H9 (cell line): ENCODE measurements at regions not wholly inside any gene's neighbourhood (a gene's known extent, or its start where the extent isn't known, plus 50 kb on each side); places are given as distances from the start of the nearest gene placed in this dataset.
A peak's percentile ranks its signal among the peaks of the same experiment; 100 is the strongest.
"Not testable (repeated sequence)": the region's sequence is repeated elsewhere in the genome, so short reads cannot be mapped to it uniquely, and the experiment has no call there.

Experiments used
- DNase-seq: peaks from one replicate; pipeline ENCODE4 v3.0.0-alpha.2; 2017
- H2AFZ ChIP-seq: one replicate; pipeline ENCODE4 v1.6.1; 2013; ENCODE audit warnings: mild to moderate bottlenecking, low read length, control low read depth, moderate library complexity
- H2AK5ac ChIP-seq: 2 replicates; pipeline ENCODE4 v1.6.1; 2013; ENCODE audit warnings: low read length, control low read depth, mixed read lengths; ENCODE audit not compliant: insufficient read length
- H2BK120ac ChIP-seq: one replicate; pipeline ENCODE4 v1.6.1; 2013; ENCODE audit warnings: low read depth, mild to moderate bottlenecking, low read length, control low read depth, inconsistent platforms; ENCODE audit not compliant: poor library complexity, severe bottlenecking
- H2BK12ac ChIP-seq: 2 replicates; pipeline ENCODE4 v1.6.1; 2013; ENCODE audit warnings: low read length, control low read depth, mixed read lengths, low read depth; ENCODE audit not compliant: insufficient read length
- H2BK15ac ChIP-seq: 2 replicates; pipeline ENCODE4 v1.6.1; 2013; ENCODE audit warnings: low read depth, low read length, control low read depth
- H2BK20ac ChIP-seq: one replicate; pipeline ENCODE4 v1.6.1; 2013; ENCODE audit warnings: low read depth, mild to moderate bottlenecking, low read length, control low read depth, inconsistent platforms; ENCODE audit not compliant: poor library complexity, severe bottlenecking
- H2BK5ac ChIP-seq: 2 replicates; pipeline ENCODE4 v1.6.1; 2013; ENCODE audit warnings: low read length, control low read depth, mixed read lengths; ENCODE audit not compliant: insufficient read length
- H3K14ac ChIP-seq: 2 replicates; pipeline ENCODE4 v1.6.1; 2013; ENCODE audit warnings: low read length, control low read depth; ENCODE audit not compliant: insufficient read depth
- H3K18ac ChIP-seq: 2 replicates; pipeline ENCODE4 v1.6.1; 2013; ENCODE audit warnings: low read depth, mild to moderate bottlenecking, mixed read lengths, low read length, control low read depth; ENCODE audit not compliant: insufficient read length
- H3K23ac ChIP-seq: 2 replicates; pipeline ENCODE4 v1.6.1; 2013; ENCODE audit warnings: low read length, control low read depth, mixed read lengths, low read depth; ENCODE audit not compliant: insufficient read length
- H3K23me2 ChIP-seq: 2 replicates; pipeline ENCODE4 v1.6.1; 2013; ENCODE audit warnings: low read depth, mild to moderate bottlenecking, mixed read lengths, low read length, control low read depth; ENCODE audit not compliant: insufficient read length, poor library complexity, severe bottlenecking
- H3K27ac ChIP-seq: 2 replicates; pipeline ENCODE4 v1.5.1; 2013; ENCODE audit warnings: low read length, control low read depth, mixed read lengths, low read depth; ENCODE audit not compliant: insufficient read length
- H3K27me3 ChIP-seq: 2 replicates; pipeline ENCODE4 v1.6.1; 2013; ENCODE audit warnings: low read length, control low read depth, inconsistent platforms; ENCODE audit not compliant: insufficient read depth
- H3K4ac ChIP-seq: 2 replicates; pipeline ENCODE4 v1.6.1; 2013; ENCODE audit warnings: low read depth, mild to moderate bottlenecking, control low read depth, inconsistent platforms, low read length, moderate library complexity
- H3K4me1 ChIP-seq: 2 replicates; pipeline ENCODE4 v1.6.1; 2013; ENCODE audit warnings: low read length, control low read depth, inconsistent platforms; ENCODE audit not compliant: insufficient read depth
- H3K4me2 ChIP-seq: 2 replicates; pipeline ENCODE4 v1.6.1; 2013; ENCODE audit warnings: low read length, control low read depth, mixed read lengths; ENCODE audit not compliant: insufficient read length, insufficient read depth
- H3K56ac ChIP-seq: 2 replicates; pipeline ENCODE4 v1.6.1; 2013; ENCODE audit warnings: low read depth, mild to moderate bottlenecking, mixed read lengths, low read length, control low read depth; ENCODE audit not compliant: insufficient read length
- H3K79me1 ChIP-seq: 2 replicates; pipeline ENCODE4 v1.6.1; 2013; ENCODE audit warnings: low read depth, mild to moderate bottlenecking, moderate library complexity, low read length, control low read depth, inconsistent platforms; ENCODE audit not compliant: insufficient read depth, poor library complexity, severe bottlenecking
- H3K79me2 ChIP-seq: 2 replicates; pipeline ENCODE4 v1.6.1; 2013; ENCODE audit warnings: low read length, control low read depth, inconsistent platforms; ENCODE audit not compliant: insufficient read depth
- H3K9ac ChIP-seq: 2 replicates; pipeline ENCODE4 v1.6.1; 2013; ENCODE audit warnings: low read length, control low read depth, mixed read lengths; ENCODE audit not compliant: insufficient read length; ENCODE audit errors: extremely low read depth
- H3K9me3 ChIP-seq: one replicate; pipeline ENCODE4 v1.6.1; 2013; ENCODE audit warnings: low read depth, low read length, inconsistent platforms; ENCODE audit not compliant: control insufficient read depth
- H3T11ph ChIP-seq: one replicate; pipeline ENCODE4 v1.6.1; 2013; ENCODE audit warnings: mild to moderate bottlenecking, low read length, control low read depth, inconsistent platforms
- H4K20me1 ChIP-seq: one replicate; pipeline ENCODE4 v1.6.1; 2013; ENCODE audit not compliant: control insufficient read depth, insufficient read length, insufficient read depth
- H4K5ac ChIP-seq: 2 replicates; pipeline ENCODE4 v1.6.1; 2013; ENCODE audit warnings: low read depth, mild to moderate bottlenecking, mixed read lengths, low read length, control low read depth; ENCODE audit not compliant: insufficient read length
- H4K8ac ChIP-seq: replicated peaks from 2 replicates; pipeline ENCODE4 v1.6.1; 2013; ENCODE audit warnings: low read length, control low read depth, mixed read lengths, low read depth; ENCODE audit not compliant: insufficient read length
- H4K91ac ChIP-seq: 2 replicates; pipeline ENCODE4 v1.6.1; 2013; ENCODE audit warnings: low read depth, mild to moderate bottlenecking, moderate library complexity, mixed read lengths, low read length, control low read depth; ENCODE audit not compliant: insufficient read length
- H3K27ac Mint-ChIP-seq, 3 experiments: 2 replicates in 2 of 3; 3 replicates in 1 of 3; pipeline ENCODE4 v1.8.0; 2020 to 2021; ENCODE audit warnings: mixed read lengths in 3 of 3, mild to moderate bottlenecking in 1 of 3, moderate library complexity in 1 of 3
- H3K27me3 Mint-ChIP-seq: 2 replicates; pipeline ENCODE4 v1.8.0; 2021; ENCODE audit warnings: low read depth, mild to moderate bottlenecking, moderate library complexity, mixed read lengths
- H3K36me3 Mint-ChIP-seq, 3 experiments: 2 replicates in 2 of 3; 3 replicates in 1 of 3; pipeline ENCODE4 v1.8.0; 2020 to 2021; ENCODE audit warnings: low read depth in 3 of 3, mixed read lengths in 3 of 3; ENCODE audit not compliant: insufficient read depth in 1 of 3
- H3K4me1 Mint-ChIP-seq, 2 experiments: 2 replicates each; pipeline ENCODE4 v1.8.0; 2020; ENCODE audit warnings: mixed read lengths in 2 of 2
- H3K4me3 Mint-ChIP-seq, 2 experiments: 2 replicates in 1 of 2; 3 replicates in 1 of 2; pipeline ENCODE4 v1.8.0; 2020 to 2021; ENCODE audit warnings: mild to moderate bottlenecking in 2 of 2, mixed read lengths in 2 of 2, moderate library complexity in 1 of 2
- H3K9me3 Mint-ChIP-seq, 2 experiments: 2 replicates in 1 of 2; 3 replicates in 1 of 2; pipeline ENCODE4 v1.8.0; 2020; ENCODE audit warnings: mild to moderate bottlenecking in 2 of 2, mixed read lengths in 2 of 2, moderate library complexity in 1 of 2
- CTCF ChIP-seq: fragments of 200-600 bp; sonication (generic); conservative IDR thresholded peaks from 3 replicates; pipeline ENCODE4 v1.8.0; 2021; ENCODE audit warnings: antibody characterized with exemption, mild to moderate bottlenecking
- WGBS: extraction: QIAGEN DNeasy Blood & Tissue Kit; methylation state at CpG from one replicate; pipeline ENCODE4 v1.1.7; 2013; ENCODE audit warnings: missing lambda C conversion rate, low lambda C conversion rate, mixed read lengths; ENCODE audit not compliant: insufficient read length; ENCODE audit errors: extremely low coverage; 5-methylcytosine and 5-hydroxymethylcytosine counted together

- H3K18ac ChIP-seq, H3K27me3 ChIP-seq, H2BK15ac ChIP-seq, H3K79me1 ChIP-seq, H3K23me2 ChIP-seq, H3K23ac ChIP-seq, H3K9ac ChIP-seq, H3K4me1 ChIP-seq, H3K4me3 Mint-ChIP-seq, H2BK12ac ChIP-seq, H4K5ac ChIP-seq, H3K27me3 Mint-ChIP-seq, H3K56ac ChIP-seq, H4K91ac ChIP-seq, H4K20me1 ChIP-seq, H2BK5ac ChIP-seq, H3K27ac Mint-ChIP-seq, H3K79me2 ChIP-seq, H2AFZ ChIP-seq, H3K4me1 Mint-ChIP-seq, H3K9me3 ChIP-seq, H3K4ac ChIP-seq, H2AK5ac ChIP-seq, H3K9me3 Mint-ChIP-seq, H3K4me2 ChIP-seq, H3K27ac ChIP-seq, H2BK20ac ChIP-seq, H3T11ph ChIP-seq, H3K36me3 Mint-ChIP-seq, H3K14ac ChIP-seq, H4K8ac ChIP-seq, H2BK120ac ChIP-seq: not testable (repeated sequence)
- DNase-seq: peak; percentile 46
- TF ChIP-seq CTCF: peak; percentile 54
- WGBS: no CpG with 5 or more reads among the region's 6 CpGs
These were observed 205.1 kb downstream of the LPIN1 start for GRCh38 chr2:11951492-11951891.
